Mesendoderm (in vitro differentiated cells): ENCODE measurements at regions not wholly inside any gene's neighbourhood (a gene's known extent, or its start where the extent isn't known, plus 50 kb on each side); places are given as distances from the start of the nearest gene placed in this dataset.
A peak's percentile ranks its signal among the peaks of the same experiment; 100 is the strongest.

ENCODE experiments used
- DNase-seq: peaks from one replicate; pipeline ENCODE4 v3.0.0; 2013
- H2AK5ac ChIP-seq: 2 replicates; pipeline ENCODE4 v1.6.1; 2013; ENCODE audit warnings: low read length, inconsistent platforms
- H2BK120ac ChIP-seq: 2 replicates; pipeline ENCODE4 v1.6.1; 2013; ENCODE audit warnings: low read depth, mild to moderate bottlenecking, low read length, moderate library complexity, mixed read lengths
- H2BK15ac ChIP-seq: replicated peaks from 2 replicates; pipeline ENCODE4 v1.6.1; 2013; ENCODE audit warnings: low read depth, mild to moderate bottlenecking, moderate library complexity
- H2BK5ac ChIP-seq: 2 replicates; pipeline ENCODE4 v1.6.1; 2013; ENCODE audit warnings: low read length, inconsistent platforms
- H3K18ac ChIP-seq: 2 replicates; pipeline ENCODE4 v1.6.1; 2013; ENCODE audit warnings: mild to moderate bottlenecking, low read length, mixed read lengths
- H3K23ac ChIP-seq: one replicate; pipeline ENCODE4 v1.6.1; 2013; ENCODE audit warnings: low read length
- H3K27ac ChIP-seq: 2 replicates; pipeline ENCODE4 v1.5.1; 2013; ENCODE audit warnings: low read depth, mild to moderate bottlenecking, inconsistent platforms, low read length, moderate library complexity
- H3K27me3 ChIP-seq: 2 replicates; pipeline ENCODE4 v1.6.1; 2013; ENCODE audit warnings: low read length, control low read depth, mild to moderate bottlenecking, inconsistent platforms; ENCODE audit not compliant: insufficient read depth, poor library complexity
- H3K36me3 ChIP-seq: 2 replicates; pipeline ENCODE4 v1.6.1; 2013; ENCODE audit warnings: low read length, inconsistent platforms; ENCODE audit not compliant: control insufficient read depth, insufficient read depth
- H3K4ac ChIP-seq: one replicate; pipeline ENCODE4 v1.6.1; 2013; ENCODE audit warnings: low read depth, mild to moderate bottlenecking, low read length, moderate library complexity
- H3K4me1 ChIP-seq: 2 replicates; pipeline ENCODE4 v1.6.1; 2013; ENCODE audit warnings: low read depth, low read length, inconsistent platforms; ENCODE audit not compliant: control insufficient read depth
- H3K4me2 ChIP-seq: 2 replicates; pipeline ENCODE4 v1.6.1; 2013; ENCODE audit warnings: low read length
- H3K4me3 ChIP-seq: 2 replicates; pipeline ENCODE4 v1.5.1; 2013; ENCODE audit warnings: mild to moderate bottlenecking, low read length
- H3K56ac ChIP-seq: one replicate; pipeline ENCODE4 v1.6.1; 2013; ENCODE audit warnings: low read length
- H3K79me1 ChIP-seq: 2 replicates; pipeline ENCODE4 v1.6.1; 2013; ENCODE audit warnings: low read length, inconsistent platforms
- H3K79me2 ChIP-seq: 2 replicates; pipeline ENCODE4 v1.6.1; 2013; ENCODE audit warnings: mild to moderate bottlenecking, low read length; ENCODE audit not compliant: control insufficient read depth, insufficient read depth
- H3K9ac ChIP-seq: 2 replicates; pipeline ENCODE4 v1.6.1; 2013; ENCODE audit warnings: low read length, inconsistent platforms
- H4K5ac ChIP-seq: one replicate; pipeline ENCODE4 v1.6.1; 2013; ENCODE audit warnings: low read length
- H4K8ac ChIP-seq: one replicate; pipeline ENCODE4 v1.6.1; 2013; ENCODE audit warnings: low read depth, mild to moderate bottlenecking, control low read depth, low read length, moderate library complexity
- WGBS: extraction: QIAGEN DNeasy Blood & Tissue Kit; methylation state at CpG from one replicate; pipeline ENCODE4 v1.1.7; 2013; ENCODE audit warnings: low lambda C conversion rate, missing lambda C conversion rate; ENCODE audit not compliant: insufficient coverage; ENCODE audit errors: extremely low coverage; 5-methylcytosine and 5-hydroxymethylcytosine counted together

DNA sequence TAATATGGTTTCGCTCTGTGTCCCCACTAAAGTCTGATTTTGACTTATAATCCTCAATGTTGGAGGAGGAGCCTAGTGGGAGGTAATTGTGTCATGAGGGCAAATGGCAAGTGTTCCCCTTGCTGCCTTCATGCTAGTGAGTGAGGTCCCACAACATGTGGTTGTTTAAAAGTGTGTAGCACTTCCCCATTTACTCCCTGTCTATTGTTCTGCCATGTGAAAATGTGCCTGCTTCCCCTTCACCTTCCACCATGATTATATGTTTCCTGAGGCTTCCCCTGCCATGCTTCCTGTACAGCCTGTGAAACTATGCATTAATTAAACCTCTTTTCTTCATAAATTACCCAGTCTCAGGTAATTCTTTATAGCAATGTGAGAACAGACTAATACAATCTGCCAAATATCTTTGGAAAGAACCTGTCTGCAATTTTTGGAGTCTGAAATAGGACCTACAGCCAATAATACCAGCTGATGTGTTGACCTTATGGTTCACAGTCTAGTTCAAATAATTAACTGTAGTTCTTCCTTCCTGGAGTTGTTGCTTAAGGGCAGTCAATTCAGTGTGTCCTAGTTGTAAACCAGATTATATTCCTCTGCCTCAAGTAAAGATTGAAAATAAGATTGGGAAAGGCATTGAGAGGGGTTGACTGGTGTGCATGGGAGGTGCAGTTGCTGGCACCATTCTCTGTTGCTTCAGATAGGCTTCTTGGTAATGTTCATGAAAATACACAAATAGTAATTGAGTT lies 1442.9 kb downstream of the SLITRK1 start:
- H4K5ac ChIP-seq, result no peak overlapping the region
- no peak overlapping the region for H3K9ac ChIP-seq
- H3K27ac ChIP-seq, result no peak overlapping the region
- no peaks in the 10 kb centered on the region for H3K4me1 ChIP-seq
- DNase-seq, result no peak
- H2BK5ac ChIP-seq, result no peak overlapping the region
- no peak overlapping the region for H3K4me2 ChIP-seq
- no peak overlapping the region for H3K56ac ChIP-seq
- no peak overlapping the region for H3K18ac ChIP-seq
- H2BK15ac ChIP-seq, result no peak overlapping the region
- no peak overlapping the region for H3K4me3 ChIP-seq
- H4K8ac ChIP-seq, result no peak overlapping the region
- H3K36me3 ChIP-seq, result no peaks in the 10 kb centered on the region
- no peak overlapping the region for H3K23ac ChIP-seq
- WGBS, result no CpG with 5 or more reads among the region's 1 CpG
- H3K79me2 ChIP-seq, result no peaks in the 10 kb centered on the region
- no peak overlapping the region for H2AK5ac ChIP-seq
- no peak overlapping the region for H2BK120ac ChIP-seq
- H3K79me1 ChIP-seq, result no peaks in the 10 kb centered on the region
- no peak overlapping the region for H3K4ac ChIP-seq
- H3K27me3 ChIP-seq, result no peaks in the 10 kb centered on the region

DNA sequence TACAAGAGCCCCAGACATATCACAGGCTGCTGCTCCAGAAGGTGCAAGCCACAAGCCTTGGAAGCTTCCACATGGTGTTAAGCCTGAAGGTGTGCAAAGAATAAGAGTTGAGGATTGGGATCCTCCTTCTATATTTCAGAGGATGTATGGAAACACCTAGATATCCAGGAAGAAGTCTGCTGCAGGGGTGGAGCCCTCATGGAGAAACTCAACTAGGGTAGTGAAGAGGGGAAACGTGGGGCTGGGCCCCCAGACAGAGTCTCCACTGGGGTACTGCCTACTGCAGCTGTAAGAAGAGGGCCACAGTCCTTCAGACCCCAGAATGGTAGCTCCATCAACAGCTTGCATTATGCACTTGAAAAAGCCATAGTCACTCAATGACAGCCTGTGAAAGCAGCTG lies 1444.0 kb downstream of the SLITRK1 start:
- H3K36me3 ChIP-seq, result no peaks in the 10 kb centered on the region
- no CpG with 5 or more reads among the region's 1 CpG for WGBS
- DNase-seq, result no peak
- H3K9ac ChIP-seq, result no peak overlapping the region
- no peak overlapping the region for H3K18ac ChIP-seq
- H2BK5ac ChIP-seq, result no peak overlapping the region
- H3K4me3 ChIP-seq, result no peak overlapping the region
- no peaks in the 10 kb centered on the region for H3K79me2 ChIP-seq
- H3K79me1 ChIP-seq, result no peaks in the 10 kb centered on the region
- H3K27ac ChIP-seq, result no peak overlapping the region
- H2AK5ac ChIP-seq, result no peak overlapping the region
- H3K4me2 ChIP-seq, result no peak overlapping the region
- H4K8ac ChIP-seq, result no peak overlapping the region
- H3K27me3 ChIP-seq, result no peaks in the 10 kb centered on the region
- H3K56ac ChIP-seq, result no peak overlapping the region
- H2BK15ac ChIP-seq, result no peak overlapping the region
- H4K5ac ChIP-seq, result no peak overlapping the region
- no peak overlapping the region for H2BK120ac ChIP-seq
- H3K23ac ChIP-seq, result no peak overlapping the region
- no peak overlapping the region for H3K4ac ChIP-seq
- H3K4me1 ChIP-seq, result no peaks in the 10 kb centered on the region

GRCh38 chr13:82436099-82436585 lies 1446.1 kb downstream of the SLITRK1 start:
- H2BK5ac ChIP-seq, result no peak overlapping the region
- no CpG with 5 or more reads among the region's 1 CpG for WGBS
- H3K4me2 ChIP-seq, result no peak overlapping the region
- no peak overlapping the region for H3K56ac ChIP-seq
- H3K4me3 ChIP-seq, result no peak overlapping the region
- H2AK5ac ChIP-seq, result no peak overlapping the region
- no peak overlapping the region for H4K8ac ChIP-seq
- H3K9ac ChIP-seq, result no peak overlapping the region
- H3K27me3 ChIP-seq, result no peaks in the 10 kb centered on the region
- no peak overlapping the region for H3K27ac ChIP-seq
- no peaks in the 10 kb centered on the region for H3K36me3 ChIP-seq
- H4K5ac ChIP-seq, result no peak overlapping the region
- H3K4me1 ChIP-seq, result no peaks in the 10 kb centered on the region
- H3K79me1 ChIP-seq, result no peaks in the 10 kb centered on the region
- no peak for DNase-seq
- no peak overlapping the region for H3K23ac ChIP-seq
- no peaks in the 10 kb centered on the region for H3K79me2 ChIP-seq
- H2BK15ac ChIP-seq, result no peak overlapping the region
- no peak overlapping the region for H2BK120ac ChIP-seq
- H3K4ac ChIP-seq, result no peak overlapping the region
- H3K18ac ChIP-seq, result no peak overlapping the region

DNA sequence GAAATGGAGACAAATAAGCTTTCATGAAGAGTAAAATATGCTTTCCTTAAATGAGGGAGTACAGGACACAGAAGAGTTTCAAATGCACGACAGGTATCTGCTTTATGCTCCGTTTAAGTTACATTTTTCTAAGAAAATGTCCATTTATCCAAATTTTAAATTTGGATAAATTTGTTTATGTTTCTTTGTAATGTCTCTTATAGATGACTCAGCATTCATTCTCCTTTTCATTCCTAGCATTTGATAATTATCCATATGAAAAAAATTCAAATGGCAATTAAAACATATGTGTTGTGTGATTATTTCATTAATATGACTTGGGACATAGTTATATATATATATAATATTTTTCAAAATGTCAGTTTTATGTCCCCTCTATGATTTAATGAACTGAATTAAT lies 1449.3 kb downstream of the SLITRK1 start:
- H3K18ac ChIP-seq, result no peak overlapping the region
- no peak overlapping the region for H3K4ac ChIP-seq
- no peaks in the 10 kb centered on the region for H3K4me1 ChIP-seq
- no peak overlapping the region for H2BK120ac ChIP-seq
- no peak overlapping the region for H2AK5ac ChIP-seq
- no peak overlapping the region for H3K56ac ChIP-seq
- no peak for DNase-seq
- H3K23ac ChIP-seq, result no peak overlapping the region
- H3K4me2 ChIP-seq, result no peak overlapping the region
- no peak overlapping the region for H3K9ac ChIP-seq
- H3K4me3 ChIP-seq, result no peak overlapping the region
- no peak overlapping the region for H4K5ac ChIP-seq
- no peak overlapping the region for H3K27ac ChIP-seq
- H3K36me3 ChIP-seq, result no peaks in the 10 kb centered on the region
- H3K27me3 ChIP-seq, result no peaks in the 10 kb centered on the region
- H3K79me2 ChIP-seq, result no peaks in the 10 kb centered on the region
- H3K79me1 ChIP-seq, result no peaks in the 10 kb centered on the region
- no peak overlapping the region for H4K8ac ChIP-seq
- no peak overlapping the region for H2BK15ac ChIP-seq
- H2BK5ac ChIP-seq, result no peak overlapping the region
- WGBS, result no CpG with 5 or more reads among the region's 2 CpGs

GRCh38 chr13:82412749-82413148 lies 1469.5 kb downstream of the SLITRK1 start:
- Histone ChIP-seq H2BK15ac (no peak overlapping the region), H3K27ac (no peak overlapping the region), H3K56ac (no peak overlapping the region), H3K4me2 (no peak overlapping the region), H3K4ac (no peak overlapping the region), H3K79me1 (no peaks in the 10 kb centered on the region), H3K27me3 (no peaks in the 10 kb centered on the region), H3K4me1 (no peaks in the 10 kb centered on the region), H3K9ac (no peak overlapping the region), H3K79me2 (no peaks in the 10 kb centered on the region), H3K23ac (no peak overlapping the region), H3K18ac (no peak overlapping the region), H4K5ac (no peak overlapping the region), H3K36me3 (no peaks in the 10 kb centered on the region), H2BK5ac (no peak overlapping the region), H2AK5ac (no peak overlapping the region), H4K8ac (no peak overlapping the region), H2BK120ac (no peak overlapping the region), H3K4me3 (no peak overlapping the region)
- peak; percentile 4 for DNase-seq
- WGBS, result no CpG with 5 or more reads among the region's 5 CpGs

DNA sequence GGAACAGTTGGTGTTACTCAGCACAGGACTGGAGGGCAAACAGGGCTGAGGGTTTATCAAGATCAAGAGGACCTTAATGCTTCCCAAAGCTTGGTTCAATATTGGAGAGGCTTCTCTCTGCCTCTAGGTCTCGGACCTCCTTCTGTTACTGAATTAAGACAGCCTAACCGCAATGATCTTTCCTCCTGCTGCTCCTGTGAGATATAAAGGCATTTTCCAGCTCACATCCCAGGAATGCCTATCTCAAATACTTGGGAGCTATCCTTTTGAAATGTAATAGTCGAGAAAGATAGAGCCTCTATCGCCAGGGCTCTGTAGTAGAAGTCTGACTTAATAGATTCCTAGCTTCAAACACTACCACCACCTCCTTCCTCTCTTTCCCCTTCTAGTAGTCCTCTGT lies 1475.0 kb downstream of the SLITRK1 start:
- no peak overlapping the region for H4K5ac ChIP-seq
- no peak overlapping the region for H3K9ac ChIP-seq

More for the DNA sequence above, 1475.0 kb downstream of the SLITRK1 start:
- Histone ChIP-seq H3K23ac (no peak overlapping the region), H3K18ac (no peak overlapping the region), H2BK5ac (no peak overlapping the region), H2BK15ac (no peak overlapping the region), H3K56ac (no peak overlapping the region), H2AK5ac (no peak overlapping the region), H3K4ac (no peak overlapping the region), H3K4me1 (no peaks in the 10 kb centered on the region), H3K36me3 (no peaks in the 10 kb centered on the region), H3K27ac (no peak overlapping the region), H4K8ac (no peak overlapping the region), H3K4me2 (no peak overlapping the region), H2BK120ac (no peak overlapping the region), H3K79me1 (no peaks in the 10 kb centered on the region), H3K4me3 (no peak overlapping the region), H3K27me3 (no peaks in the 10 kb centered on the region), H3K79me2 (no peaks in the 10 kb centered on the region)
- DNase-seq, result peak; percentile 73
- no CpG with 5 or more reads among the region's 4 CpGs for WGBS
